H1 (cell line): ENCODE measurements at regions not wholly inside any gene's neighbourhood (a gene's known extent, or its start where the extent isn't known, plus 50 kb on each side); places are given as distances from the start of the nearest gene placed in this dataset.

Experiments used
- CTCF ChIA-PET: fragments of 300-600 bp; sonication (Branson Sonifier 250); formaldehyde crosslinking; loops from one replicate; lab custom pipeline; 2021; ENCODE audit not compliant: partially characterized antibody; lab: Charles Lee
- POLR2A ChIA-PET: fragments of 300-600 bp; sonication (Branson Sonifier 250); formaldehyde crosslinking; loops from one replicate; lab custom pipeline; 2021; ENCODE audit warnings: inconsistent platforms; ENCODE audit not compliant: partially characterized antibody; lab: Charles Lee
- DNase-seq, 2 experiments: peaks; one replicate each; pipeline versions ENCODE4 v3.0.0 to v3.0.0-alpha.2; 2010 to 2022; ENCODE audit warnings: low spot score in 2 of 2, low read depth in 1 of 2, mixed read lengths in 1 of 2
- FAIRE-seq: peaks from 2 replicates; lab custom pipeline; 2011; peaks lifted over from hg19 to GRCh38; lab: Jason Lieb, UNC
- H2AFZ ChIP-seq: 2 replicates; pipeline ENCODE4 v1.8.1; 2012; ENCODE audit warnings: low read length, inconsistent platforms
- H2AK5ac ChIP-seq: 2 replicates; pipeline ENCODE4 v1.6.1; 2013; ENCODE audit warnings: low read depth, low read length
- H2BK120ac ChIP-seq: replicated peaks from 2 replicates; pipeline ENCODE3; 2013; ENCODE audit warnings: low read depth, low read length, inconsistent platforms
- H2BK12ac ChIP-seq: 2 replicates; pipeline ENCODE4 v1.6.1; 2013; ENCODE audit warnings: low read depth, low read length
- H2BK15ac ChIP-seq: 2 replicates; pipeline ENCODE4 v1.6.1; 2013; ENCODE audit warnings: low read length
- H2BK20ac ChIP-seq: 2 replicates; pipeline ENCODE4 v1.6.1; 2013; ENCODE audit warnings: low read length
- H2BK5ac ChIP-seq: 2 replicates; pipeline ENCODE4 v1.6.1; 2013; ENCODE audit warnings: low read depth, low read length
- H3K14ac ChIP-seq: 2 replicates; pipeline ENCODE4 v1.6.1; 2013; ENCODE audit warnings: inconsistent platforms; ENCODE audit not compliant: insufficient read length
- H3K18ac ChIP-seq: 2 replicates; pipeline ENCODE4 v1.6.1; 2013; ENCODE audit warnings: low read length; ENCODE audit errors: extremely low read depth
- H3K23ac ChIP-seq: 2 replicates; pipeline ENCODE4 v1.6.1; 2013; ENCODE audit warnings: inconsistent platforms; ENCODE audit not compliant: insufficient read length
- H3K23me2 ChIP-seq: 2 replicates; pipeline ENCODE4 v1.6.1; 2013; ENCODE audit warnings: low read depth, low read length
- H3K27ac ChIP-seq: 2 replicates; pipeline ENCODE4 v1.6.1; 2011; ENCODE audit warnings: low read depth, low read length, inconsistent platforms
- H3K27me3 ChIP-seq, 4 experiments: replicated peaks in 1 of 4; 1 replicate in 1 of 4; 2 replicates in 3 of 4; pipeline versions ENCODE4 v1.6.1 to v1.8.1; 2011 to 2013; ENCODE audit warnings: low read length in 3 of 4, mild to moderate bottlenecking in 3 of 4, inconsistent platforms in 2 of 4, mixed read lengths in 2 of 4, moderate library complexity in 1 of 4; ENCODE audit not compliant: control insufficient read depth in 3 of 4, insufficient read depth in 3 of 4; ENCODE audit errors: extremely low read depth in 1 of 4
- H3K36me3 ChIP-seq, 4 experiments: 2 replicates each; pipeline versions ENCODE4 v1.6.1 to v1.8.1; 2011 to 2013; ENCODE audit warnings: mild to moderate bottlenecking in 4 of 4, low read length in 3 of 4, moderate library complexity in 2 of 4, control low read depth in 1 of 4, inconsistent platforms in 1 of 4; ENCODE audit not compliant: insufficient read depth in 4 of 4, control insufficient read depth in 2 of 4
- H3K4ac ChIP-seq: replicated peaks from 2 replicates; pipeline ENCODE3; 2013; ENCODE audit warnings: low read length, low read depth, mixed read lengths, inconsistent platforms; ENCODE audit not compliant: insufficient read length
- H3K4me1 ChIP-seq, 4 experiments: replicated peaks in 1 of 4; 1 replicate in 1 of 4; 2 replicates in 3 of 4; pipeline versions ENCODE4 v1.6.1 to v1.8.1; 2011 to 2013; ENCODE audit warnings: low read length in 3 of 4, inconsistent platforms in 2 of 4, mixed read lengths in 1 of 4; ENCODE audit not compliant: insufficient read depth in 4 of 4, control insufficient read depth in 3 of 4
- H3K4me2 ChIP-seq, 2 experiments: 2 replicates each; pipeline versions ENCODE4 v1.6.1 to v1.8.1; 2011 to 2013; ENCODE audit warnings: low read depth in 2 of 2, low read length in 2 of 2, control low read depth in 1 of 2, inconsistent platforms in 1 of 2, mild to moderate bottlenecking in 1 of 2; ENCODE audit not compliant: insufficient read depth in 1 of 2
- H3K4me3 ChIP-seq, 4 experiments: fragments of 200-600, 300-600 bp in 1 of 4; sonication (generic), shearing (Covaris generic), sonication (Bioruptor Twin) in 1 of 4; 2 replicates each; pipeline versions ENCODE4 v1.5.1 to v1.8.1; 2011 to 2016; ENCODE audit warnings: low read length in 4 of 4, low read depth in 3 of 4, control low read depth in 2 of 4, inconsistent platforms in 2 of 4, mild to moderate bottlenecking in 2 of 4, mixed read lengths in 1 of 4, moderate library complexity in 1 of 4; ENCODE audit not compliant: insufficient read depth in 2 of 4; ENCODE audit errors: extremely low read depth in 1 of 4
- H3K56ac ChIP-seq: replicated peaks from 2 replicates; pipeline ENCODE3; 2013; ENCODE audit warnings: low read depth, mild to moderate bottlenecking, mixed read lengths, low read length, inconsistent platforms; ENCODE audit not compliant: insufficient read length
- H3K79me1 ChIP-seq: 2 replicates; pipeline ENCODE4 v1.6.1; 2013; ENCODE audit warnings: low read depth, low read length, control low read depth
- H3K79me2 ChIP-seq, 2 experiments: 2 replicates each; pipeline versions ENCODE4 v1.6.1 to v1.8.1; 2012 to 2013; ENCODE audit warnings: low read length in 2 of 2, mild to moderate bottlenecking in 2 of 2, inconsistent platforms in 1 of 2; ENCODE audit not compliant: insufficient read depth in 2 of 2, control insufficient read depth in 1 of 2
- H3K9ac ChIP-seq, 4 experiments: replicated peaks in 1 of 4; 1 replicate in 1 of 4; 2 replicates in 3 of 4; pipeline versions ENCODE4 v1.6.1 to v1.8.1; 2011 to 2013; ENCODE audit warnings: low read depth in 3 of 4, low read length in 3 of 4, control low read depth in 2 of 4, mild to moderate bottlenecking in 2 of 4, moderate library complexity in 2 of 4, inconsistent platforms in 1 of 4; ENCODE audit errors: extremely low read depth in 1 of 4
- H3K9me3 ChIP-seq, 2 experiments: 2 replicates each; pipeline versions ENCODE4 v1.6.1 to v1.8.1; 2012 to 2013; ENCODE audit warnings: mild to moderate bottlenecking in 2 of 2, moderate library complexity in 2 of 2, control low read depth in 1 of 2, inconsistent platforms in 1 of 2, low read depth in 1 of 2, low read length in 1 of 2, mixed read lengths in 1 of 2; ENCODE audit not compliant: insufficient read depth in 2 of 2
- H4K20me1 ChIP-seq, 2 experiments: replicated peaks in 1 of 2; 2 replicates each; pipeline versions ENCODE3 to v1.8.1; 2011 to 2013; ENCODE audit warnings: inconsistent platforms in 2 of 2, low read length in 2 of 2, mild to moderate bottlenecking in 1 of 2; ENCODE audit not compliant: insufficient read depth in 2 of 2, control insufficient read depth in 1 of 2
- H4K5ac ChIP-seq: 2 replicates; pipeline ENCODE4 v1.6.1; 2013; ENCODE audit warnings: low read length, low read depth, mixed read lengths, inconsistent platforms; ENCODE audit not compliant: insufficient read length
- H4K8ac ChIP-seq: 2 replicates; pipeline ENCODE4 v1.8.0; 2013; ENCODE audit warnings: mild to moderate bottlenecking, moderate library complexity, low read length, inconsistent platforms; ENCODE audit not compliant: insufficient read depth; ENCODE audit errors: extremely low read depth
- H4K91ac ChIP-seq: replicated peaks from 2 replicates; pipeline ENCODE3; 2013; ENCODE audit warnings: low read length, mixed read lengths, inconsistent platforms; ENCODE audit not compliant: insufficient read length
- CTCF ChIP-seq, 3 experiments: IDR thresholded peaks; 1 replicate in 2 of 3; 2 replicates in 1 of 3; pipeline versions ENCODE4 v1.5.1 to v1.6.1; 2011; ENCODE audit warnings: low read length in 3 of 3, mild to moderate bottlenecking in 3 of 3, inconsistent platforms in 2 of 3, low read depth in 1 of 3, moderate library complexity in 1 of 3; ENCODE audit not compliant: insufficient read depth in 1 of 3; ENCODE audit errors: control extremely low read depth in 1 of 3
- KDM5A ChIP-seq: fragments of 200-600 bp; IDR thresholded peaks from 2 replicates; pipeline ENCODE4 v1.7.1; 2012; ENCODE audit warnings: mild to moderate bottlenecking, low read length, inconsistent platforms, mixed read lengths
- POLR2A ChIP-seq, 2 experiments: IDR thresholded peaks; 1 replicate in 1 of 2; 2 replicates in 1 of 2; pipeline ENCODE4 v1.6.1; 2011; ENCODE audit warnings: low read depth in 2 of 2, low read length in 2 of 2, mild to moderate bottlenecking in 2 of 2; ENCODE audit errors: control extremely low read depth in 1 of 2
- SRF ChIP-seq: IDR thresholded peaks from 2 replicates; pipeline ENCODE4 v1.6.1; 2011; ENCODE audit warnings: mild to moderate bottlenecking, low read depth, low read length, moderate library complexity
- TCF12 ChIP-seq: IDR thresholded peaks from 2 replicates; pipeline ENCODE4 v1.6.1; 2011; ENCODE audit warnings: low read depth, mild to moderate bottlenecking, low read length
- WGBS, 2 experiments: shearing (Covaris generic) in 1 of 2; methylation state at CpG; one replicate each; pipeline versions ENCODE4 v1.1.6 to v1.1.7; 2013 to 2015; ENCODE audit warnings: low lambda C conversion rate in 2 of 2, mixed read lengths in 2 of 2, inconsistent platforms in 1 of 2, low coverage in 1 of 2, missing lambda C conversion rate in 1 of 2; ENCODE audit not compliant: insufficient replicate concordance in 2 of 2, insufficient coverage in 1 of 2, insufficient read length in 1 of 2; ENCODE audit errors: extremely low coverage in 1 of 2, missing lambda C conversion rate in 1 of 2; 5-methylcytosine and 5-hydroxymethylcytosine counted together

GRCh38 chr6:55666606-55667225 lies 87.7 kb upstream of the HMGCLL1 start:
- H3K18ac ChIP-seq: no peak overlapping the region
- FAIRE-seq (no peak), DNase-seq (no peak)
- H3K9me3 ChIP-seq: peaks cover 0 to 9% of the 10 kb centered on the region in 2 experiments; a peak in 3 of 4 replicates
- H3K4me2 ChIP-seq: no peak overlapping the region
- H2BK120ac ChIP-seq: no peak overlapping the region
- no peak overlapping the region for H4K91ac ChIP-seq
- no peak overlapping the region for H2BK20ac ChIP-seq
- TF ChIP-seq KDM5A (no peak), TCF12 (no peak), POLR2A (IDR thresholded peaks at IDR 0.05; ENCODE audit: control extremely low read depth in 1 of 2, low read depth in 2 of 2, low read length in 2 of 2) (no peak), CTCF (IDR thresholded peaks at IDR 0.05; ENCODE audit: control extremely low read depth in 1 of 3, insufficient read depth in 1 of 3, low read depth in 1 of 3, low read length in 3 of 3) (no peak), SRF (no peak)
- H2BK5ac ChIP-seq: no peak overlapping the region
- H3K79me2 ChIP-seq: no peaks in the 10 kb centered on the region
- no peak overlapping the region for H3K9ac ChIP-seq
- no peak overlapping the region for H4K5ac ChIP-seq
- CTCF ChIA-PET: interaction anchor here (0.7 kb wide), 1 partner anchor 218 kb away, joined by 4 read pairs; no protein-coding TSS in a partner anchor
- no peak overlapping the region for H3K23ac ChIP-seq
- 95% methylated on average over 2 of the region's 2 CpGs; no CpG with 5 or more reads in 1 of the 2 experiments for WGBS, 2 experiments
- H3K4me1 ChIP-seq: no peaks in the 10 kb centered on the region
- no peak overlapping the region for H2BK15ac ChIP-seq
- H3K27me3 ChIP-seq: no peaks in the 10 kb centered on the region
- H3K4ac ChIP-seq: no peak overlapping the region
- POLR2A ChIA-PET: interaction anchor here (0.6 kb wide), 1 partner anchor 1384 kb away, joined by 5 read pairs; no protein-coding TSS in a partner anchor
- no peaks in the 10 kb centered on the region for H3K36me3 ChIP-seq
- H3K23me2 ChIP-seq: no peaks in the 10 kb centered on the region
- H3K27ac ChIP-seq: no peak overlapping the region
- H2AK5ac ChIP-seq: no peak overlapping the region
- H4K20me1 ChIP-seq: no peaks in the 10 kb centered on the region
- H3K14ac ChIP-seq: no peak overlapping the region
- no peak overlapping the region for H2AFZ ChIP-seq
- no peak overlapping the region for H4K8ac ChIP-seq
- no peak overlapping the region for H3K4me3 ChIP-seq
- no peaks in the 10 kb centered on the region for H3K79me1 ChIP-seq
- no peak overlapping the region for H2BK12ac ChIP-seq
- no peak overlapping the region for H3K56ac ChIP-seq
